ENCODE measurements at regions not wholly inside any gene's neighbourhood (a gene's known extent, or its start where the extent isn't known, plus 50 kb on each side); places are given as distances from the start of the nearest gene placed in this dataset.

GRCh38 chr15:24733659-24734058, 58.1 kb downstream of the NPAP1 start:
- no peak overlapping the region for H3K4me3 ChIP-seq (replicated peaks; ENCODE audit: low read depth, low read length)
- no peak for DNase-seq (ENCODE audit: low read depth)
- no peak for TF ChIP-seq CTCF (IDR thresholded peaks at IDR 0.05; ENCODE audit: low read length, missing control alignments)

- no peak for DNase-seq (ENCODE audit: low read depth)
- TF ChIP-seq CTCF (IDR thresholded peaks at IDR 0.05; ENCODE audit: low read length, missing control alignments), result no peak
- H3K4me3 ChIP-seq (replicated peaks; ENCODE audit: low read depth, low read length), result no peak overlapping the region
These were observed 58.8 kb downstream of the NPAP1 start for GRCh38 chr15:24734396-24734795.

- no peak for TF ChIP-seq CTCF (IDR thresholded peaks at IDR 0.05; ENCODE audit: low read length, missing control alignments)
These were observed 69.7 kb downstream of the NPAP1 start for GRCh38 chr15:24745290-24745689.

GRCh38 chr15:24746094-24746493, 70.5 kb downstream of the NPAP1 start:
- DNase-seq (ENCODE audit: low read depth), result no peak
- H3K4me3 ChIP-seq (replicated peaks; ENCODE audit: low read depth, low read length), result no peak overlapping the region
- no peak for TF ChIP-seq CTCF (IDR thresholded peaks at IDR 0.05; ENCODE audit: low read length, missing control alignments)

More at GRCh38 chr15:24745290-24745689, 69.7 kb downstream of the NPAP1 start:
- DNase-seq (ENCODE audit: low read depth), result no peak
- H3K4me3 ChIP-seq (replicated peaks; ENCODE audit: low read depth, low read length), result no peak overlapping the region

- no peak overlapping the region for H3K4me3 ChIP-seq (replicated peaks; ENCODE audit: low read depth, low read length)
- no peak for TF ChIP-seq CTCF (IDR thresholded peaks at IDR 0.05; ENCODE audit: low read length, missing control alignments)
- DNase-seq (ENCODE audit: low read depth), result no peak
These were observed 71.8 kb downstream of the NPAP1 start for GRCh38 chr15:24747376-24747775.

- no peak for TF ChIP-seq CTCF (IDR thresholded peaks at IDR 0.05; ENCODE audit: low read length, missing control alignments)
- no peak for DNase-seq (ENCODE audit: low read depth)
These were observed 73.4 kb downstream of the NPAP1 start for GRCh38 chr15:24748812-24749439.

GRCh38 chr15:24752354-24752753, 76.8 kb downstream of the NPAP1 start:
- no peak for DNase-seq (ENCODE audit: low read depth)
- no peak overlapping the region for H3K4me3 ChIP-seq (replicated peaks; ENCODE audit: low read depth, low read length)
- TF ChIP-seq CTCF (IDR thresholded peaks at IDR 0.05; ENCODE audit: low read length, missing control alignments), result no peak

More at GRCh38 chr15:24748812-24749439, 73.4 kb downstream of the NPAP1 start:
- no peak overlapping the region for H3K4me3 ChIP-seq (replicated peaks; ENCODE audit: low read depth, low read length)

Measured in fibroblast of pulmonary artery (primary cell).